HepG2 (cell line): ENCODE measurements at regions not wholly inside any gene's neighbourhood (a gene's known extent, or its start where the extent isn't known, plus 50 kb on each side); places are given as distances from the start of the nearest gene placed in this dataset.

Source experiments
- CTCF ChIP-seq: sonication (generic); formaldehyde crosslinking; IDR thresholded peaks from 2 replicates; pipeline ENCODE4 v1.5.0; 2020; ENCODE audit warnings: mild to moderate bottlenecking, missing genetic modification reagents, moderate library complexity
- ETS1 ChIP-seq: sonication (generic); formaldehyde crosslinking; IDR thresholded peaks from 2 replicates; pipeline ENCODE4 v1.4.0; 2020; ENCODE audit warnings: missing genetic modification reagents
- HBP1 ChIP-seq: IDR thresholded peaks from 2 replicates; pipeline ENCODE4 v1.6.1; 2016; ENCODE audit warnings: low read depth, control low read depth
- KDM1A ChIP-seq: IDR thresholded peaks from 2 replicates; pipeline ENCODE4 v1.6.1; 2016; ENCODE audit warnings: missing compliant biosample characterization

GRCh38 chr5:6264394-6264793 lies 114.0 kb downstream of the MED10 start:
- TF ChIP-seq KDM1A (CRISPR knock-in tag) = no peak
- no peak for TF ChIP-seq CTCF
- no peak for TF ChIP-seq ETS1 (CRISPR knock-in tag)
- no peak for TF ChIP-seq HBP1 (CRISPR knock-in tag)
